ENCODE measurements at regions not wholly inside any gene's neighbourhood (a gene's known extent, or its start where the extent isn't known, plus 50 kb on each side); places are given as distances from the start of the nearest gene placed in this dataset.

DNA sequence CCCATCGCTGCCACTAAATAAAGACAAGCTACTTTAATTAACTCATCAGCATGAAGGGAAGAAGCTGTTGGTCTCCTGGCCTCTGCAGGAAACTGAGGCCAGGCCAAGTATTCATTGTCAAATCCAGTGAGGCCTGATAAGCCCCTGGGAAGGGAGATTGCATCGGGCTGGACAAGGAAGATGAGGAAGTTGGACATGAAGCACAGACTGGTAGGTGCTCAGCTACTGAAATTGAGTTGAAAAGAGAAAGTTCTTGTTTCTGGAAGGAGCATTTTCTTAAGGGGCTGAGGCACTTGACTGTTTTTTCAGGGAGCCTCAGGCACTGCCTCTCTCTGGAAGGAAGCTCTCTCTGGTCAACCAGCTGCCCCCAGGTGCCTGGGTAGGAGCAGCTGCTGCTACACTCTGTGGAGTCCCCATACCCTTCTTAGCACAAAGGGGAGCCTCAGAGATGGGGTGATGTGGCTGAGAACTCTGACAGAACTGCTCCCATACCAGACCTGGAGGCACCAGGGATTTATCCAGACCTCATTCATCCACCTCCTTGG lies 90.3 kb upstream of the IKZF1 start:
- H3K4me3 Mint-ChIP-seq: no peak overlapping the region
- H3K9me3 Mint-ChIP-seq: no peaks in the 10 kb centered on the region
- DNase-seq: no peak
- H3K4me1 Mint-ChIP-seq (ENCODE audit: low read depth): peaks cover 82% of the 10 kb centered on the region
- H3K27me3 Mint-ChIP-seq (ENCODE audit: low read depth): no peaks in the 10 kb centered on the region
- no peak for ATAC-seq
- H3K36me3 Mint-ChIP-seq (ENCODE audit: insufficient read depth): no peaks in the 10 kb centered on the region

GRCh38 chr7:50213622-50214017 lies 90.9 kb upstream of the IKZF1 start:
- Mint-ChIP-seq H3K27me3 (ENCODE audit: low read depth) (no peaks in the 10 kb centered on the region), H3K36me3 (ENCODE audit: insufficient read depth) (no peaks in the 10 kb centered on the region), H3K4me3 (no peak overlapping the region), H3K9me3 (no peaks in the 10 kb centered on the region), H3K4me1 (ENCODE audit: low read depth) (peaks cover 86% of the 10 kb centered on the region)
- DNase-seq (no peak), ATAC-seq (no peak)

- H3K36me3 Mint-ChIP-seq (ENCODE audit: insufficient read depth): no peaks in the 10 kb centered on the region
Measured at GRCh38 chr7:50212666-50213621, 91.6 kb upstream of the IKZF1 start.

GRCh38 chr7:50212016-50212325 lies 92.5 kb upstream of the IKZF1 start:
- ATAC-seq (no peak), DNase-seq (no peak)
- Mint-ChIP-seq H3K27me3 (ENCODE audit: low read depth) (no peaks in the 10 kb centered on the region), H3K4me1 (ENCODE audit: low read depth) (peaks cover 90% of the 10 kb centered on the region), H3K4me3 (no peak overlapping the region), H3K9me3 (no peaks in the 10 kb centered on the region), H3K36me3 (ENCODE audit: insufficient read depth) (no peaks in the 10 kb centered on the region)

More at GRCh38 chr7:50212666-50213621, 91.6 kb upstream of the IKZF1 start:
- H3K9me3 Mint-ChIP-seq: no peaks in the 10 kb centered on the region
- peaks cover 89% of the 10 kb centered on the region for H3K4me1 Mint-ChIP-seq (ENCODE audit: low read depth)
- ATAC-seq (no peak), DNase-seq (no peak)
- no peaks in the 10 kb centered on the region for H3K27me3 Mint-ChIP-seq (ENCODE audit: low read depth)
- no peak overlapping the region for H3K4me3 Mint-ChIP-seq

- H3K4me3 Mint-ChIP-seq: no peak overlapping the region
- no peaks in the 10 kb centered on the region for H3K9me3 Mint-ChIP-seq
- peaks cover 94% of the 10 kb centered on the region for H3K4me1 Mint-ChIP-seq (ENCODE audit: low read depth)
- H3K27me3 Mint-ChIP-seq (ENCODE audit: low read depth): no peaks in the 10 kb centered on the region
- H3K36me3 Mint-ChIP-seq (ENCODE audit: insufficient read depth): no peaks in the 10 kb centered on the region
- DNase-seq (no peak), ATAC-seq (no peak)
Measured at GRCh38 chr7:50211130-50212015, 93.1 kb upstream of the IKZF1 start.

- DNase-seq: no peak
- Mint-ChIP-seq H3K4me3 (no peak overlapping the region), H3K9me3 (no peaks in the 10 kb centered on the region), H3K27me3 (ENCODE audit: low read depth) (no peaks in the 10 kb centered on the region), H3K4me1 (ENCODE audit: low read depth) (peaks cover 94% of the 10 kb centered on the region), H3K36me3 (ENCODE audit: insufficient read depth) (no peaks in the 10 kb centered on the region)
- ATAC-seq: no peak
Measured at GRCh38 chr7:50210706-50211115, 93.8 kb upstream of the IKZF1 start.

GRCh38 chr7:50209461-50210135 lies 94.9 kb upstream of the IKZF1 start:
- Mint-ChIP-seq H3K27me3 (ENCODE audit: low read depth) (no peaks in the 10 kb centered on the region), H3K36me3 (ENCODE audit: insufficient read depth) (no peaks in the 10 kb centered on the region), H3K4me1 (ENCODE audit: low read depth) (peaks cover 95% of the 10 kb centered on the region), H3K9me3 (no peaks in the 10 kb centered on the region), H3K4me3 (no peak overlapping the region)
- peak; percentile 52 for DNase-seq
- peak; percentile 51 to 56 for ATAC-seq

GRCh38 chr7:50208378-50208982 lies 96.0 kb upstream of the IKZF1 start:
- DNase-seq (no peak), ATAC-seq (no peak)
- no peaks in the 10 kb centered on the region for H3K9me3 Mint-ChIP-seq
- H3K4me3 Mint-ChIP-seq: no peak overlapping the region
- no peaks in the 10 kb centered on the region for H3K27me3 Mint-ChIP-seq (ENCODE audit: low read depth)
- H3K36me3 Mint-ChIP-seq (ENCODE audit: insufficient read depth): no peaks in the 10 kb centered on the region
- H3K4me1 Mint-ChIP-seq (ENCODE audit: low read depth): peaks cover 97% of the 10 kb centered on the region

DNA sequence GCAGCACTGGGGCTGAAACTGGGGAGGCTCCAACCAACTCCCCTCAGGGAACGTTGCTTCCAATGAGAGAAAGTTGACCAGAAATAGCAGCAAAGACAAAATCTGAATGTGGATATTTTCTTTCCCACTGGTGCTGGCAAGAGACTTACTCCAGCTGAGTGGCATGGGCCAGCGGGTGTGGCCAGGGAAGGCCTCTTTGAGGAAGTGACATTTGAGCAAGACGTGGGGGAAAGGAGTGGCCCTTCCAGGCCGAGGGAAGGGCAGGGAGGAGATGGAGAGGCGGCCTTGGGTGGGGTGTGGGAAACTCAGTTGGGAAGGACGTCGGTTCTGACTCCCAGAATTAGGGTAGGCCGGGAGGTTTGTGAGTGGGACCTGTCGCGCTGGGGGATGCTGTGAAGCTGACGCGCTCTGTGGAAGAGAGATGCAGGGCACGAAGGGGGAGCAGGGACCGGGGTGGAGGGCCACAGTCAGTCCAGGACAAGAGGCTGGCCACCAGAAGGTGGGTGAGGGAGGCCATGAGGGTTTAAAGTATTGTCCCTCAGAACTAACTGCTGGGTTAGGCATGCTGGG lies 96.7 kb upstream of the IKZF1 start:
- Mint-ChIP-seq H3K4me3 (no peak overlapping the region), H3K4me1 (ENCODE audit: low read depth) (peaks cover 90% of the 10 kb centered on the region), H3K9me3 (no peaks in the 10 kb centered on the region), H3K27me3 (ENCODE audit: low read depth) (no peaks in the 10 kb centered on the region), H3K36me3 (ENCODE audit: insufficient read depth) (no peaks in the 10 kb centered on the region)
- ATAC-seq (no peak), DNase-seq (no peak)

DNA sequence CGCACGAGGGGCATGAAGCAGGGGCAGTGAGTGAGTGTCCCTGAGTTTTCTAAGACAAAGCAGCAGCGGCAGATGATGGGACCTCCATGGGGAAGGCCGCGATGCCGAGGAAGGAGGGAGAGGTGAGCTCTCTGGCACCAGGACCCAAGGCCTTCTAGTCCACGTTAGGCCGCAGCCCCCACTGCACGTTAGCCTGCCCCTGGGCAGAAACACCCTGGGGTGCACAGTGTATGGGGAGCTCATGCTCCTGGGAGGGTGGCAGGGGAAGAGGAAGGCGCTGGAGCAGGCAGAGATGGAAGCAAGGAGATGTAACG lies 97.3 kb upstream of the IKZF1 start:
- ATAC-seq (no peak), DNase-seq (no peak)
- Mint-ChIP-seq H3K27me3 (ENCODE audit: low read depth) (no peaks in the 10 kb centered on the region), H3K9me3 (no peaks in the 10 kb centered on the region), H3K4me3 (no peak overlapping the region), H3K4me1 (ENCODE audit: low read depth) (peaks cover 84% of the 10 kb centered on the region), H3K36me3 (ENCODE audit: insufficient read depth) (no peaks in the 10 kb centered on the region)

GRCh38 chr7:50206453-50207250 lies 97.9 kb upstream of the IKZF1 start:
- peak overlapping the region; percentile 50 for H3K4me3 Mint-ChIP-seq
- peaks cover 78% of the 10 kb centered on the region for H3K4me1 Mint-ChIP-seq (ENCODE audit: low read depth)
- no peaks in the 10 kb centered on the region for H3K9me3 Mint-ChIP-seq
- H3K27me3 Mint-ChIP-seq (ENCODE audit: low read depth): no peaks in the 10 kb centered on the region
- DNase-seq (peak; percentile 76), ATAC-seq (peak; percentile 58 to 63)
- H3K36me3 Mint-ChIP-seq (ENCODE audit: insufficient read depth): no peaks in the 10 kb centered on the region

GRCh38 chr7:50205011-50205410 lies 99.5 kb upstream of the IKZF1 start:
- Mint-ChIP-seq H3K27me3 (ENCODE audit: low read depth) (no peaks in the 10 kb centered on the region), H3K9me3 (no peaks in the 10 kb centered on the region), H3K4me1 (ENCODE audit: low read depth) (peaks cover 64% of the 10 kb centered on the region), H3K36me3 (ENCODE audit: insufficient read depth) (no peaks in the 10 kb centered on the region), H3K4me3 (no peak overlapping the region)
- peak in 1 of 2 donors; percentile 5 for ATAC-seq
- no peak for DNase-seq

DNA sequence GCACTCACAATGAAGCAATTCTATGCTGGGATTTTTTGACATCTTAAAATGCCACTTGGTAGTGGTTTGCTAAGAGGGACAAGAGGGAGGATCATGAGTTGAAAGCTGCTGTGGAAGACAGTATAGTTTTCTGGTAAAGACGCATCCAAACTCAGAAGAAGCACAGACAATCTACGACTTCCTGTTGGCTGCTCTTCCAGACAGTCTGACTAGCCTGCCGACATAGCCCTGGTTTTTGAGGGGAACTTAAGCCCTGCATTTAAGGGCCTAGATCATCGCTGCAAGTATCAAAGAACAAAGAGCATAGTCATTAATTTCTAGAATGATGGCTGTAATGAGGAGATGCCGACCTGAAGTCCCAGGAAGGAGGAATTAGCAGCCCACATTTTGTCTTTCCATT lies 99.9 kb upstream of the IKZF1 start:
- no peak for DNase-seq
- Mint-ChIP-seq H3K4me3 (peak overlapping the region; percentile 4), H3K27me3 (ENCODE audit: low read depth) (no peaks in the 10 kb centered on the region), H3K4me1 (ENCODE audit: low read depth) (peaks cover 60% of the 10 kb centered on the region), H3K9me3 (no peaks in the 10 kb centered on the region), H3K36me3 (ENCODE audit: insufficient read depth) (no peaks in the 10 kb centered on the region)
- no peak for ATAC-seq
